Stomach (tissue), 4 donors: ENCODE measurements at regions not wholly inside any gene's neighbourhood (a gene's known extent, or its start where the extent isn't known, plus 50 kb on each side); places are given as distances from the start of the nearest gene placed in this dataset.

ENCODE experiments used
- CTCF ChIP-seq, 7 experiments: fragments of 450-650 bp in 4 of 7; fragments of 200-600 bp in 3 of 7; sonication (generic) in 3 of 7; IDR thresholded peaks; one replicate each; pipeline ENCODE4 v1.5.1; 2016 to 2019; ENCODE audit warnings: antibody characterized with exemption in 7 of 7, control low read depth in 2 of 7, mild to moderate bottlenecking in 1 of 7
- POLR2A ChIP-seq, 4 donors: fragments of 450-650 bp; IDR thresholded peaks; one replicate each; pipeline ENCODE4 v1.6.1; 2016; ENCODE audit warnings: antibody characterized with exemption in 4 of 4, control low read depth in 2 of 4, mild to moderate bottlenecking in 1 of 4, moderate library complexity in 1 of 4

DNA sequence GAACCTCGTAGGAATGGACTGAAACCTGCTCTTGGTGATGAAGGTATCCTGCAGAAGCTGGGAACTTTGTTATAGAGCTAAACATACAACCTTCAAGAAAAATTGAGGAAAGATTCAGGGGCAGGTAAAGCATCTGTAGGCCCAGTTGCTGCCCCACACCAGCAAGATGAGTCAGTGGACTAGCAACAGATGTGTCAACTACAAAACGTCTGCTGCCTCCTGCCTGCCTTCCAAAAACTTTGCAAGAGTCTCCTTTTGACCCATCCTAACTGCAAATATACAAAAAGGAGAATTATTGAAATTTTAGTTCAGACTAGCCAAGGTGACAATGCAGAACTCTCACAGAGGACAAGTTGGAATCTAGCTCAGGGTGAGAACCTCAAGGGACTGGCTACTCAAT lies 60.9 kb upstream of the TMTC1 start:
- TF ChIP-seq CTCF (IDR thresholded peaks at IDR 0.05) (no peak), POLR2A (IDR thresholded peaks at IDR 0.05) (no peak)
